GM19025 (cell line): ENCODE measurements at regions not wholly inside any gene's neighbourhood (a gene's known extent, or its start where the extent isn't known, plus 50 kb on each side); places are given as distances from the start of the nearest gene placed in this dataset.
A peak's percentile ranks its signal among the peaks of the same experiment; 100 is the strongest.

ENCODE experiments used
- ATAC-seq: cut with Tn5 transposase; IDR thresholded peaks from one replicate; pipeline ENCODE4 v1.9.1; 2021; ENCODE audit warnings: mild to moderate bottlenecking, low read depth, moderate library complexity; ENCODE audit not compliant: unreplicated experiment

GRCh38 chr7:47693216-47693615, 111.3 kb upstream of the TNS3 start:
- ATAC-seq = no peak

GRCh38 chr7:47691988-47692387, 110.1 kb upstream of the TNS3 start:
- ATAC-seq = no peak

- no peak for ATAC-seq
Observed at GRCh38 chr7:47690902-47691558, 109.1 kb upstream of the TNS3 start.

- no peak for ATAC-seq
Observed at GRCh38 chr7:47689558-47689957, 107.6 kb upstream of the TNS3 start.

GRCh38 chr7:47688311-47689100, 106.6 kb upstream of the TNS3 start:
- ATAC-seq = no peak

- ATAC-seq = no peak
Observed at GRCh38 chr7:47685712-47686376, 103.9 kb upstream of the TNS3 start.

GRCh38 chr7:47685151-47685550, 103.2 kb upstream of the TNS3 start:
- ATAC-seq = no peak

- ATAC-seq = no peak
Observed at GRCh38 chr7:47684728-47685127, 102.8 kb upstream of the TNS3 start.

- ATAC-seq = no peak
Observed at GRCh38 chr7:47683485-47683898, 101.6 kb upstream of the TNS3 start.

GRCh38 chr7:47682874-47683273, 101.0 kb upstream of the TNS3 start:
- no peak for ATAC-seq

- ATAC-seq = no peak
Observed at GRCh38 chr7:47681249-47681810, 99.4 kb upstream of the TNS3 start.

- ATAC-seq = no peak
Observed at GRCh38 chr7:47678641-47679380, 96.9 kb upstream of the TNS3 start.

GRCh38 chr7:47677664-47678063, 95.8 kb upstream of the TNS3 start:
- ATAC-seq = no peak

- ATAC-seq = no peak
Observed at GRCh38 chr7:47677093-47677492, 95.2 kb upstream of the TNS3 start.

GRCh38 chr7:47672977-47673381, 91.1 kb upstream of the TNS3 start:
- no peak for ATAC-seq

GRCh38 chr7:47672271-47672791, 90.4 kb upstream of the TNS3 start:
- no peak for ATAC-seq

- ATAC-seq = no peak
Observed at GRCh38 chr7:47671358-47671757, 89.4 kb upstream of the TNS3 start.

- peak; percentile 76 for ATAC-seq
Observed at GRCh38 chr7:47670729-47671128, 88.8 kb upstream of the TNS3 start.

- no peak for ATAC-seq
Observed at GRCh38 chr7:47669901-47670384, 88.0 kb upstream of the TNS3 start.
